Motor neuron (in vitro differentiated cells): ENCODE measurements at regions not wholly inside any gene's neighbourhood (a gene's known extent, or its start where the extent isn't known, plus 50 kb on each side); places are given as distances from the start of the nearest gene placed in this dataset.

Source experiments
- ATAC-seq, 8 experiments: fragments of 200-7000 bp; cut with Tn5 transposase; replicated peaks in 6 of 8; 2 replicates each; pipeline ENCODE4 v1.8.0; 2021; ENCODE audit warnings: mild to moderate bottlenecking in 8 of 8, moderate library complexity in 8 of 8
- H3K27ac ChIP-seq, 2 donors: fragments of 250-450 bp; sonication (Bioruptor Pico); 2 replicates each; pipeline ENCODE4 v1.9.0; 2021; ENCODE audit warnings: antibody characterized with exemption in 2 of 2, mild to moderate bottlenecking in 2 of 2, moderate library complexity in 1 of 2
- H3K4me1 ChIP-seq, 2 donors: fragments of 250-450 bp; sonication (Bioruptor Pico); replicated peaks in 1 of 2; 2 replicates each; pipeline ENCODE4 v1.6.1; 2021; ENCODE audit warnings: antibody characterized with exemption in 2 of 2, mild to moderate bottlenecking in 2 of 2, moderate library complexity in 1 of 2
- H3K4me3 ChIP-seq, 5 donors: fragments of 250-450 bp; sonication (Bioruptor Pico); 2 replicates each; pipeline ENCODE4 v1.9.0; 2021; ENCODE audit warnings: antibody characterized with exemption in 5 of 5, mild to moderate bottlenecking in 5 of 5, moderate library complexity in 4 of 5
- WGBS, 10 experiments: fragments of 450-650 bp; shearing (Covaris generic); methylation state at CpG; one replicate each; pipeline ENCODE4 v1.0.0; 2022; 5-methylcytosine and 5-hydroxymethylcytosine counted together
- in situ Hi-C, 9 experiments: fragments of 400-800 bp; cut with MboI; loops; one replicate each; pipeline ENCODE4 v1.15.0; 2021; ENCODE audit warnings: low sequenced_read_pairs in 9 of 9, low pct_unique_long_range_greater_than_20kb in 2 of 9; ENCODE audit not compliant: unreplicated experiment in 9 of 9

DNA sequence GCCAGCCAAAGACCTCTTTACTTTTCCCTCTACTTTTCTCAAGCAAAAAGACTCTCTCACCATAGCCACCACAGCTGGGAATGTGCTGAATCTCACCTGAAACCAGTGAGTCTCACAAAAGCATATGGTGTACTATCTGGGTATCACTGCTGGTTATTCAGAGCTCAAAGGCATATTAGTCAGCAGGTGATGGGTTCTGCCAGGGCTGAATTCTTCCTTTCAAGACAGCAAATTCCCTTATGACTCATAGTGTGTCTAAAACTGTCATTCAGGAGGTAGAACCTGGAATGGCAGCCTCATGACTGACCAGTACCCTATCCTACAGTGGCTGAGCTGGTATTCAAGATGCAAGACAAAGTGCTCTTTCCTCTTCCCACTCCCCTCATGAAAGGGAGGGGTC lies 2859.1 kb downstream of the PCDH9 start:
- H3K27ac ChIP-seq: no peak overlapping the region
- no peak for ATAC-seq
- in situ Hi-C loops: no loop called here
- no peaks in the 10 kb centered on the region for H3K4me1 ChIP-seq
- H3K4me3 ChIP-seq: no peak overlapping the region

- in situ Hi-C loops: no loop called here
- ATAC-seq: no peak
- 33 to 100% (median 87%) methylated on average over 1 to 5 of the region's 5 CpGs; no CpG with 5 or more reads in 1 of the 10 experiments for WGBS, 10 experiments
- Histone ChIP-seq H3K4me3 (no peak overlapping the region), H3K27ac (no peak overlapping the region), H3K4me1 (no peaks in the 10 kb centered on the region)
Observed at GRCh38 chr13:64369121-64369520, 2861.0 kb downstream of the PCDH9 start.

GRCh38 chr13:64362564-64362963 lies 2867.6 kb downstream of the PCDH9 start:
- no peaks in the 10 kb centered on the region for H3K4me1 ChIP-seq
- H3K4me3 ChIP-seq: no peak overlapping the region
- in situ Hi-C loops: no loop called here
- ATAC-seq: no peak
- 25 to 100% (median 84%) methylated on average over 1 to 2 of the region's 2 CpGs; no CpG with 5 or more reads in 2 of the 10 experiments for WGBS, 10 experiments
- no peak overlapping the region for H3K27ac ChIP-seq

GRCh38 chr13:64347664-64348063 lies 2882.5 kb downstream of the PCDH9 start:
- 0 to 86% (median 10%) methylated on average over 1 to 2 of the region's 2 CpGs; no CpG with 5 or more reads in 3 of the 10 experiments for WGBS, 10 experiments
- Histone ChIP-seq H3K4me1 (peaks cover 0 to 8% of the 10 kb centered on the region in 2 donors), H3K27ac (no peak overlapping the region), H3K4me3 (no peak overlapping the region)
- in situ Hi-C loops: no loop called here
- ATAC-seq: peak in 6 of 8 experiments; percentile 38 to 95 (median 72)

DNA sequence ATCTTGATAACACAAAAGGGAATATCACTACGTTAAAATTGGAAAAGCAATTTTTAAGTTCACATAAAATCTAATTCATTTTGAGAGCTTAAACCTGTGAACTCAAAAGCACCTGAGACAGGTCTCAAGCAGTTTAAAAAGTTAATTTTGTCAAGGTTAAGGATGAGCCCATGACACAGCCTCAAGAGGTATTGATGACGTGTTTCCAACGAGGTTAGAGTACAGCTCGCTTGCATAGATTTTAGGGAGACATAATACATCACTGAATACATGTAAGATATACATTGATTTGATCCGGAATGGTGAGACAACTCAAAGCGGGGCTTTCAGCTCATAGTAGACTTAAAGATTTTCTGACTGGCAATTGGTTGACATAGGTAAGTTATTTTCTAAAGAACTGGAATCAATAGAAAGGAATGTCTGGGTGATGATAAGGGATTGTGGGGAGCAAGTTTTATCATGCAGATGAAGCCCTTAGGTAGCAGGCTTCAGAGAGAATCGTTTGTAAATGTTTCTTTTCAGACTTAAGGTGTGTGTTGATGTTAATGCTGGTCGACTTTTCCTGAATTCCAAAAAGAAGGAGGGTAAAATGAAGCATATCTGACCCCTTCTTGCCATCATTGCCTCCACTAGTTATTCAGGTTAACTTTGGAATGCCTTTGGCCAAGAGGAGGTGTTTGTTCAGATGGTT lies 2890.6 kb downstream of the PCDH9 start:
- H3K4me3 ChIP-seq: no peak overlapping the region
- no peaks in the 10 kb centered on the region for H3K4me1 ChIP-seq
- WGBS, 10 experiments: 0 to 100% (median 64%) methylated on average over 1 to 8 of the region's 8 CpGs; no CpG with 5 or more reads in 2 of the 10 experiments
- no peak overlapping the region for H3K27ac ChIP-seq
- ATAC-seq: no peak
- in situ Hi-C loops: no loop called here

DNA sequence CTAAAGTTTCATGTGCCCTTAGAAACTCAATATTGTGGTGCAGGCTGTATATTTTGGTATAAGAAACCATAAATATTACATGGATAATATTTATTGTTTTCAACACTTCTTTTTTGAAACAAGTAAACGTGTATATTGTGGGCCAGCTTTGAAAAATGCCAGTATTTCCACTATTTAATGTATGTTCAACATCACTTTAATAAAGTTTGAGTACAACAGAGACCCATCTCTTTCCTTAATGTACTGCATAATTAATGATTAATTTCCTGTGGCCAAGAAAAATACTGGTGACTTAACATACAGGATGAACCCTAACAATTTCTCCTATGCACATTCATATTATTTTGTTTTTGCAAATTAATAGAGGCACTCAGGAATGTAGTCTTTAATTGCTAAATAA lies 2891.5 kb downstream of the PCDH9 start:
- in situ Hi-C loops: no loop called here
- Histone ChIP-seq H3K4me3 (no peak overlapping the region), H3K27ac (no peak overlapping the region), H3K4me1 (no peaks in the 10 kb centered on the region)
- ATAC-seq: no peak
- 0 to 60% (median 29%) methylated on average over 1 of the region's 1 CpG; no CpG with 5 or more reads in 1 of the 10 experiments for WGBS, 10 experiments

- no peak for ATAC-seq
- H3K4me3 ChIP-seq: no peak overlapping the region
- in situ Hi-C loops: no loop called here
- H3K27ac ChIP-seq: no peak overlapping the region
- no peaks in the 10 kb centered on the region for H3K4me1 ChIP-seq
- 20 to 100% (median 71%) methylated on average over 1 to 3 of the region's 3 CpGs; no CpG with 5 or more reads in 4 of the 10 experiments for WGBS, 10 experiments
Observed at GRCh38 chr13:64333888-64334287, 2896.2 kb downstream of the PCDH9 start.

- H3K4me3 ChIP-seq: no peak overlapping the region
- H3K27ac ChIP-seq: no peak overlapping the region
- in situ Hi-C loops: no loop called here
- peaks cover 0 to 8% of the 10 kb centered on the region in 2 donors for H3K4me1 ChIP-seq
- peak in 3 of 8 experiments; percentile 40 to 85 (median 43) for ATAC-seq
- WGBS, 10 experiments: 21 to 85% (median 55%) methylated on average over 1 to 2 of the region's 2 CpGs; no CpG with 5 or more reads in 2 of the 10 experiments
Observed at GRCh38 chr13:64332048-64332447, 2898.1 kb downstream of the PCDH9 start.

- peak in 6 of 8 experiments; percentile 13 to 94 (median 82) for ATAC-seq
- 0 to 51% (median 24%) methylated on average over 1 to 2 of the region's 2 CpGs; no CpG with 5 or more reads in 2 of the 10 experiments for WGBS, 10 experiments
- Histone ChIP-seq H3K4me3 (no peak overlapping the region), H3K4me1 (peaks cover 0 to 13% of the 10 kb centered on the region in 2 donors), H3K27ac (no peak overlapping the region)
- in situ Hi-C loops: no loop called here
Observed at GRCh38 chr13:64327505-64328194, 2902.5 kb downstream of the PCDH9 start.

GRCh38 chr13:64314331-64314730 lies 2898.7 kb upstream of the PCDH20 start:
- WGBS, 10 experiments: 17 to 100% (median 80%) methylated on average over 1 to 2 of the region's 2 CpGs; no CpG with 5 or more reads in 1 of the 10 experiments
- Histone ChIP-seq H3K27ac (no peak overlapping the region), H3K4me1 (peaks cover 0 to 6% of the 10 kb centered on the region in 2 donors), H3K4me3 (no peak overlapping the region)
- peak in 2 of 8 experiments; percentile 22 to 44 for ATAC-seq
- in situ Hi-C loops: no loop called here

DNA sequence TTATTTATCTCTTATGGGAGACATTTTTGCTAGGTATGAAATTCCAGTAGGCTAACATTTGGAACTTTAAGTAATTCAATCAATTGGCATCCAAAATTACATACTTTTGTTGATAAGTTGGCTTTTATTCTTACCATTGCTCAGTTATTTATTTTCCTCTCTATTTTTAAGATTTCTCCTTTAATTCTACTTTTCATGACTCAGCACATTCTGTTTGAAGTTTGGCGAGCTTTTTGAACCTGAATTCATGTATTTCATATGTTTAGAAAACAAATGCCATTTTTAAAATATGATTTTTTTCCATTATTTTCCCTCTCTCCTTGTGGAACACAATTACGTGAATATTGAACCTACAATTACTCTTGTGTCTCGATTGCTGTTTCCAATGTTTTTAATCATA lies 2896.3 kb upstream of the PCDH20 start:
- Histone ChIP-seq H3K27ac (no peak overlapping the region), H3K4me3 (no peak overlapping the region), H3K4me1 (peaks cover 0 to 6% of the 10 kb centered on the region in 2 donors)
- no peak for ATAC-seq
- in situ Hi-C loops: no loop called here
- 5 to 100% (median 89%) methylated on average over 2 to 3 of the region's 3 CpGs for WGBS, 10 experiments

DNA sequence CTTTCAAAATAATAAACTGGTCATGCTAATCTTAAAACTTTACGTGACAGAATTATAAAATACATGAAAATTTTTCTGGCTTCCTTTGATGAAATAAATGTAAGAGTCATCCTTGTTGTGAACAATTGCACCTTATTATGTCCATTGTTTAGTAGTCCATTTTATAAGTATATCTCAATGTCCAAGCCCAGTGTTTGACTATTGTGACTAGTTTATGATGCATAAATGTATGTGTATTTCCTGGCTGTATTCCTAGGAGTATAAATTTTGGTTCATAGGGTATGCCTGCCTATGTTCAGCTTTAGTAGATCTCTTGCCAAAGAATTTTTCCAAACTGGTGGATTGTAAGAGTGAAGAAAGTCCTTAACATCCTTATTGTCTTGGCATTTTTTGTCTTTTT lies 2895.5 kb upstream of the PCDH20 start:
- in situ Hi-C loops: no loop called here
- 14 to 100% (median 66%) methylated on average over 1 of the region's 1 CpG; no CpG with 5 or more reads in 2 of the 10 experiments for WGBS, 10 experiments
- H3K4me3 ChIP-seq: no peak overlapping the region

DNA sequence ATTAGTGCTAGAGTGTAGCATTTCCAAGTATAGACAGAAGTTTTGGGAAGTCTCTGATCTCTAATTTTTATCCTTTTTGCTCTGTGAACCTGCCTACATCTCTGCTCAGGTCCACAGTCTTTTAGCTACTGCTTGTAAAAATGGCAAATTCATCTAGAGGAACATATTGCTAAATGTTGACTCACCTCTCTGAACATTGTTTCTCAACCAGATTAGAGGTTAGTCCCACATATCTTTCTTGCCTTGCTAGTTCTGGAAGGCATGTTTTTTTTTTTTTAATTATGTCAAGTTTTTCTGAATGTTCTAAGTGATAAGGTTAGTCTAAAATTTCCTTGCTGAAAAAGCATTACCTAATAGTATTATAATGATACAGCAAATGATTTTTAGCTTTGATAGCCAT lies 2889.6 kb upstream of the PCDH20 start:
- Histone ChIP-seq H3K4me1 (no peaks in the 10 kb centered on the region), H3K4me3 (no peak overlapping the region), H3K27ac (no peak overlapping the region)
- ATAC-seq: no peak
- in situ Hi-C loops: no loop called here

More for the DNA sequence above, 2895.5 kb upstream of the PCDH20 start:
- Histone ChIP-seq H3K27ac (no peak overlapping the region), H3K4me1 (peaks cover 0 to 6% of the 10 kb centered on the region in 2 donors)
- no peak for ATAC-seq
